A673 (cell line): ENCODE measurements at regions not wholly inside any gene's neighbourhood (a gene's known extent, or its start where the extent isn't known, plus 50 kb on each side); places are given as distances from the start of the nearest gene placed in this dataset.

Experiments used
- CTCF ChIP-seq: fragments of 300-800, 200-600 bp; sonication (generic); conservative IDR thresholded peaks from 2 replicates; pipeline ENCODE4 v1.5.1; 2017; ENCODE audit warnings: low read depth, mild to moderate bottlenecking, antibody characterized with exemption, low read length, moderate library complexity, mixed read lengths
- EZH2 ChIP-seq: fragments of 200-600 bp; sonication (generic); IDR thresholded peaks from 2 replicates; pipeline ENCODE4 v1.6.1; 2017; ENCODE audit warnings: borderline replicate concordance, low read depth, mild to moderate bottlenecking, mixed read lengths, antibody characterized with exemption, low read length; ENCODE audit not compliant: poor library complexity, severe bottlenecking

GRCh38 chr1:90161625-90162024 is 166.7 kb downstream of the ZNF326 start:
- TF ChIP-seq CTCF (no peak), EZH2 (no peak)
